ENCODE measurements at regions not wholly inside any gene's neighbourhood (a gene's known extent, or its start where the extent isn't known, plus 50 kb on each side); places are given as distances from the start of the nearest gene placed in this dataset.

GRCh38 chr13:78382491-78382890, 220.9 kb downstream of the POU4F1 start:
- H3K9ac ChIP-seq (ENCODE audit: insufficient read depth, low read depth, low read length) = no peak overlapping the region
- no peaks in the 10 kb centered on the region for H3K79me2 ChIP-seq (ENCODE audit: insufficient read depth, low read length)
- POLR2A ChIA-PET = no interaction called here
- no peak overlapping the region for H3K4me2 ChIP-seq (ENCODE audit: low read depth, low read length)
- ATAC-seq = no peak
- no peaks in the 10 kb centered on the region for H3K36me3 ChIP-seq (replicated peaks in 1 of 2; ENCODE audit: control insufficient read depth in 1 of 2, insufficient read depth in 2 of 2, low read length in 2 of 2)
- no peak for FAIRE-seq
- no peaks in the 10 kb centered on the region for H3K9me3 ChIP-seq (ENCODE audit: low read length)
- intact Hi-C loops (cut with micrococcal nuclease; ENCODE audit: unreplicated experiment) = no loop called here
- no peak overlapping the region for H2AFZ ChIP-seq (ENCODE audit: low read length)
- H3K4me3 ChIP-seq (replicated peaks in 1 of 3; ENCODE audit: insufficient read depth in 1 of 3, low read depth in 2 of 3, low read length in 3 of 3) = no peak overlapping the region
- CTCF ChIA-PET (ENCODE audit: low intra/inter-chr PET ratio, low total read pairs) = no interaction called here
- H3K4me1 ChIP-seq (ENCODE audit: insufficient read depth, low read length) = no peaks in the 10 kb centered on the region
- in situ Hi-C loops (cut with HindIII; ENCODE audit: extremely low pct_ligation_motif_present, low pct_unique_long_range_greater_than_20kb) = no loop called here
- H4K20me1 ChIP-seq (ENCODE audit: insufficient read depth, low read length) = no peaks in the 10 kb centered on the region
- WGBS (ENCODE audit: low lambda C conversion rate) = 0% methylated on average over 4 of the region's 4 CpGs
- H3K27me3 ChIP-seq (ENCODE audit: control insufficient read depth in 1 of 2, insufficient read depth in 2 of 2, low read length in 2 of 2) = no peaks in the 10 kb centered on the region
- no TSS peak for BruUV-seq (replicated peaks)
- no peak overlapping the region for H3K27ac ChIP-seq (ENCODE audit: extremely low read length, insufficient read depth, low read length)
- no peak for DNase-seq (ENCODE audit: low spot score)
- TF ChIP-seq, protein P1, sequence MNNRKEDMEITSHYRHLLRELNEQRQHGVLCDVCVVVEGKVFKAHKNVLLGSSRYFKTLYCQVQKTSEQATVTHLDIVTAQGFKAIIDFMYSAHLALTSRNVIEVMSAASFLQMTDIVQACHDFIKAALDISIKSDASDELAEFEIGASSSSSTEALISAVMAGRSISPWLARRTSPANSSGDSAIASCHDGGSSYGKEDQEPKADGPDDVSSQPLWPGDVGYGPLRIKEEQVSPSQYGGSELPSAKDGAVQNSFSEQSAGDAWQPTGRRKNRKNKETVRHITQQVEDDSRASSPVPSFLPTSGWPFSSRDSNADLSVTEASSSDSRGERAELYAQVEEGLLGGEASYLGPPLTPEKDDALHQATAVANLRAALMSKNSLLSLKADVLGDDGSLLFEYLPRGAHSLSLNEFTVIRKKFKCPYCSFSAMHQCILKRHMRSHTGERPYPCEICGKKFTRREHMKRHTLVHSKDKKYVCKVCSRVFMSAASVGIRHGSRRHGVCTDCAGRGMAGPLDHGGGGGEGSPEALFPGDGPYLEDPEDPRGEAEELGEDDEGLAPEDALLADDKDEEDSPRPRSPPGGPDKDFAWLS (CRISPR knock-in tag; IDR thresholded peaks at IDR 0.05; ENCODE audit: borderline replicate concordance) = no peak
- TF ChIP-seq ZNF160 (CRISPR knock-in tag; IDR thresholded peaks at IDR 0.05) (no peak), JARID2 (CRISPR knock-in tag; IDR thresholded peaks at IDR 0.05; ENCODE audit: insufficient replicate concordance) (no peak), ZNF431 (CRISPR knock-in tag; IDR thresholded peaks at IDR 0.05; ENCODE audit: borderline replicate concordance, low read depth) (no peak), DMTF1 (CRISPR knock-in tag; IDR thresholded peaks at IDR 0.05) (no peak), ZNF564 (CRISPR knock-in tag; IDR thresholded peaks at IDR 0.05) (no peak), CAMTA2 (CRISPR knock-in tag; IDR thresholded peaks at IDR 0.05; ENCODE audit: borderline replicate concordance) (no peak), ZNF512B (CRISPR knock-in tag; IDR thresholded peaks at IDR 0.05; ENCODE audit: borderline replicate concordance) (no peak), PHB2 (IDR thresholded peaks at IDR 0.05; ENCODE audit: partially characterized antibody) (no peak), LCORL (IDR thresholded peaks at IDR 0.05) (no peak), LCORL (CRISPR knock-in tag; IDR thresholded peaks at IDR 0.05) (no peak), TEAD2 (CRISPR knock-in tag; IDR thresholded peaks at IDR 0.05) (no peak), HBP1 (CRISPR knock-in tag; IDR thresholded peaks at IDR 0.05; ENCODE audit: low read depth) (no peak), TOE1 (CRISPR knock-in tag; IDR thresholded peaks at IDR 0.05) (no peak), TIGD3 (CRISPR knock-in tag; IDR thresholded peaks at IDR 0.05; ENCODE audit: borderline replicate concordance) (no peak), ZNF792 (CRISPR knock-in tag; IDR thresholded peaks at IDR 0.05) (no peak)

Data from HepG2 (cell line).